ENCODE measurements at regions not wholly inside any gene's neighbourhood (a gene's known extent, or its start where the extent isn't known, plus 50 kb on each side); places are given as distances from the start of the nearest gene placed in this dataset.

DNA sequence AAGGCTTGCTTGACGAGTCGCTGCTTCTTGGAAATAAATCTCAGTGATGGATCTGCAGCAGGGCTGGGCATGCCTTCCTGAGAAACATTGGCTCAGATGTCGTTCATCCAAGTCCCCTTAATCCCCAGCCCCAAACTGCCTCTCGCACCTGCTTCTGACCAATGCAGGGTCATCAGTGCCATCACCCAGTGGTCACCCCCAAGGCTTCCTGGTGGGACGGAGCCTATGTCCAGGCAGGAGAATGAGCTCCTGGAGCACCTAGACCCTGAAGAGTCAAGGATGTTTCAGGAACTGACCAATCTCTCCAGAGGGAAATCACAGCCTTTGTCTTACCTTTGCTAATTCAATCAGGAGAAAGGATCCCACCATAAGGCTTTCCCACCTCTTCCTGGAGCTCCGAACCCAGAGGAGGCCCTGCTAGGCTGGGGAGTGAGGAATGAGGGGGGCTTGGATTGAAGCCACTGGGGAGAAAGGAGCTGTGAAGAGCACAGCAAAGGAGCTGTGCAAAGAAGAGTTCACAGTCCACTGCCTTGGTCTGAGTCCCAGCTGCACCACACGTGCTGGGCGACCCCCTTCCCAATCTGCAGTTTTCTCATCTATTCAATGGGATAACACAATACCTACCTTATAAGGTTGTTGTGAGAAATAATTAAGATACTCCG lies 416.1 kb downstream of the NPHP4 start:
- TF ChIP-seq, protein P1, sequence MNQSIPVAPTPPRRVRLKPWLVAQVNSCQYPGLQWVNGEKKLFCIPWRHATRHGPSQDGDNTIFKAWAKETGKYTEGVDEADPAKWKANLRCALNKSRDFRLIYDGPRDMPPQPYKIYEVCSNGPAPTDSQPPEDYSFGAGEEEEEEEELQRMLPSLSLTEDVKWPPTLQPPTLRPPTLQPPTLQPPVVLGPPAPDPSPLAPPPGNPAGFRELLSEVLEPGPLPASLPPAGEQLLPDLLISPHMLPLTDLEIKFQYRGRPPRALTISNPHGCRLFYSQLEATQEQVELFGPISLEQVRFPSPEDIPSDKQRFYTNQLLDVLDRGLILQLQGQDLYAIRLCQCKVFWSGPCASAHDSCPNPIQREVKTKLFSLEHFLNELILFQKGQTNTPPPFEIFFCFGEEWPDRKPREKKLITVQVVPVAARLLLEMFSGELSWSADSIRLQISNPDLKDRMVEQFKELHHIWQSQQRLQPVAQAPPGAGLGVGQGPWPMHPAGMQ (IDR thresholded peaks at IDR 0.05; ENCODE audit: borderline replicate concordance) = no peak
- TF ChIP-seq HDAC6 (IDR thresholded peaks at IDR 0.05; ENCODE audit: unreplicated experiment) (no peak), EGR1 (IDR thresholded peaks at IDR 0.05; ENCODE audit: borderline replicate concordance in 1 of 2, low read depth in 2 of 2, low read length in 2 of 2) (no peak), RAD21 (IDR thresholded peaks at IDR 0.05; ENCODE audit: insufficient read depth, low read depth, low read length) (no peak), NR2F1 (conservative IDR thresholded peaks at IDR 0.05) (no peak), SIX5 (IDR thresholded peaks at IDR 0.05; ENCODE audit: low read depth, low read length, severe bottlenecking) (no peak), YY1 (IDR thresholded peaks at IDR 0.05; ENCODE audit: low read depth, low read length) (no peak), ASH2L (IDR thresholded peaks at IDR 0.05; ENCODE audit: borderline replicate concordance, low read depth) (no peak), ZNF384 (IDR thresholded peaks at IDR 0.05; ENCODE audit: borderline replicate concordance, low read depth, low read length) (no peak), GABPA (IDR thresholded peaks at IDR 0.05; ENCODE audit: low read depth) (no peak)
- TF ChIP-seq, protein P2, sequence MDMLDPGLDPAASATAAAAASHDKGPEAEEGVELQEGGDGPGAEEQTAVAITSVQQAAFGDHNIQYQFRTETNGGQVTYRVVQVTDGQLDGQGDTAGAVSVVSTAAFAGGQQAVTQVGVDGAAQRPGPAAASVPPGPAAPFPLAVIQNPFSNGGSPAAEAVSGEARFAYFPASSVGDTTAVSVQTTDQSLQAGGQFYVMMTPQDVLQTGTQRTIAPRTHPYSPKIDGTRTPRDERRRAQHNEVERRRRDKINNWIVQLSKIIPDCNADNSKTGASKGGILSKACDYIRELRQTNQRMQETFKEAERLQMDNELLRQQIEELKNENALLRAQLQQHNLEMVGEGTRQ (IDR thresholded peaks at IDR 0.05; ENCODE audit: borderline replicate concordance, low read depth, low read length) = no peak
- TF ChIP-seq, protein P3, sequence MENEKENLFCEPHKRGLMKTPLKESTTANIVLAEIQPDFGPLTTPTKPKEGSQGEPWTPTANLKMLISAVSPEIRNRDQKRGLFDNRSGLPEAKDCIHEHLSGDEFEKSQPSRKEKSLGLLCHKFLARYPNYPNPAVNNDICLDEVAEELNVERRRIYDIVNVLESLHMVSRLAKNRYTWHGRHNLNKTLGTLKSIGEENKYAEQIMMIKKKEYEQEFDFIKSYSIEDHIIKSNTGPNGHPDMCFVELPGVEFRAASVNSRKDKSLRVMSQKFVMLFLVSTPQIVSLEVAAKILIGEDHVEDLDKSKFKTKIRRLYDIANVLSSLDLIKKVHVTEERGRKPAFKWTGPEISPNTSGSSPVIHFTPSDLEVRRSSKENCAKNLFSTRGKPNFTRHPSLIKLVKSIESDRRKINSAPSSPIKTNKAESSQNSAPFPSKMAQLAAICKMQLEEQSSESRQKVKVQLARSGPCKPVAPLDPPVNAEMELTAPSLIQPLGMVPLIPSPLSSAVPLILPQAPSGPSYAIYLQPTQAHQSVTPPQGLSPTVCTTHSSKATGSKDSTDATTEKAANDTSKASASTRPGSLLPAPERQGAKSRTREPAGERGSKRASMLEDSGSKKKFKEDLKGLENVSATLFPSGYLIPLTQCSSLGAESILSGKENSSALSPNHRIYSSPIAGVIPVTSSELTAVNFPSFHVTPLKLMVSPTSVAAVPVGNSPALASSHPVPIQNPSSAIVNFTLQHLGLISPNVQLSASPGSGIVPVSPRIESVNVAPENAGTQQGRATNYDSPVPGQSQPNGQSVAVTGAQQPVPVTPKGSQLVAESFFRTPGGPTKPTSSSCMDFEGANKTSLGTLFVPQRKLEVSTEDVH (IDR thresholded peaks at IDR 0.05; ENCODE audit: low read depth, partially characterized antibody) = no peak
- TF ChIP-seq, protein P4, sequence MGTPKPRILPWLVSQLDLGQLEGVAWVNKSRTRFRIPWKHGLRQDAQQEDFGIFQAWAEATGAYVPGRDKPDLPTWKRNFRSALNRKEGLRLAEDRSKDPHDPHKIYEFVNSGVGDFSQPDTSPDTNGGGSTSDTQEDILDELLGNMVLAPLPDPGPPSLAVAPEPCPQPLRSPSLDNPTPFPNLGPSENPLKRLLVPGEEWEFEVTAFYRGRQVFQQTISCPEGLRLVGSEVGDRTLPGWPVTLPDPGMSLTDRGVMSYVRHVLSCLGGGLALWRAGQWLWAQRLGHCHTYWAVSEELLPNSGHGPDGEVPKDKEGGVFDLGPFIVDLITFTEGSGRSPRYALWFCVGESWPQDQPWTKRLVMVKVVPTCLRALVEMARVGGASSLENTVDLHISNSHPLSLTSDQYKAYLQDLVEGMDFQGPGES (IDR thresholded peaks at IDR 0.05) = no peak
- WGBS (ENCODE audit: insufficient coverage, insufficient replicate concordance, low lambda C conversion rate, missing lambda C conversion rate) = 7% methylated on average over 9 of the region's 9 CpGs
- in situ Hi-C loops (cut with MboI) (no loop called here), intact Hi-C loops (cut with micrococcal nuclease; ENCODE audit: unreplicated experiment) (no loop called here)
- H3K4me1 ChIP-seq (ENCODE audit: control insufficient read depth, insufficient read depth, low read length) = no peaks in the 10 kb centered on the region
- H2AFZ ChIP-seq (ENCODE audit: control insufficient read depth, low read depth, low read length) = no peak overlapping the region
- H3K9ac ChIP-seq (ENCODE audit: control insufficient read depth, insufficient read depth, low read length) = no peak overlapping the region
- H4K20me1 ChIP-seq (ENCODE audit: control insufficient read depth, insufficient read depth) = no peaks in the 10 kb centered on the region
- RAD21 ChIA-PET (ENCODE audit: unreplicated experiment) = no interaction called here
- no TSS peak for BruUV-seq (replicated peaks)
- H3K36me3 ChIP-seq (ENCODE audit: control insufficient read depth in 2 of 2, insufficient read depth in 2 of 2, low read length in 1 of 2) = no peaks in the 10 kb centered on the region
- ATAC-seq = no peak
- no peak overlapping the region for H3K27ac ChIP-seq (ENCODE audit: control insufficient read depth, insufficient read depth)
- FAIRE-seq = no peak
- CTCF ChIA-PET = interaction anchor here (1.5 kb wide), 1 partner anchor 66 kb away, joined by 3 read pairs; no protein-coding TSS in a partner anchor
- no peaks in the 10 kb centered on the region for H3K27me3 ChIP-seq (replicated peaks in 1 of 2; ENCODE audit: control insufficient read depth in 2 of 2, insufficient read depth in 2 of 2, low read length in 1 of 2)
- POLR2A ChIA-PET = no interaction called here
- H3K79me2 ChIP-seq (ENCODE audit: control insufficient read depth, insufficient read depth, low read length) = no peaks in the 10 kb centered on the region
- H3K9me3 ChIP-seq (replicated peaks; ENCODE audit: control insufficient read depth, insufficient read depth, low read length) = no peaks in the 10 kb centered on the region; the same call in 2 of the 3 replicates
- no peak for DNase-seq (ENCODE audit: low read depth, low spot score)
- H3K4me2 ChIP-seq (ENCODE audit: control insufficient read depth, insufficient read depth) = no peak overlapping the region
- SMC1A ChIA-PET (ENCODE audit: uncharacterized antibody, unreplicated experiment) = no interaction called here
- no peak overlapping the region for H3K4me3 ChIP-seq
